Lung (tissue), 11 donors: ENCODE measurements at regions not wholly inside any gene's neighbourhood (a gene's known extent, or its start where the extent isn't known, plus 50 kb on each side); places are given as distances from the start of the nearest gene placed in this dataset.

Source experiments
- ATAC-seq: fragments of 200-7000 bp; cut with Tn5 transposase; one replicate; pipeline ENCODE4 v1.9.1; 2020; ENCODE audit warnings: moderate number of reproducible peaks; ENCODE audit not compliant: insufficient read depth, low FRiP score
- DNase-seq, 3 donors: peaks; one replicate each; pipeline ENCODE4 v3.0.0-alpha.2; 2013 to 2017
- H3K27ac ChIP-seq, 2 donors: one replicate each; pipeline ENCODE4 v1.5.1; 2013; ENCODE audit warnings: mild to moderate bottlenecking in 2 of 2, moderate library complexity in 2 of 2, control low read depth in 1 of 2, inconsistent platforms in 1 of 2, low read depth in 1 of 2, low read length in 1 of 2
- H3K27me3 ChIP-seq, 3 donors: one replicate each; pipeline ENCODE4 v1.5.1; 2013; ENCODE audit warnings: low read length in 2 of 3; ENCODE audit not compliant: control insufficient read depth in 3 of 3, insufficient read depth in 3 of 3
- H3K36me3 ChIP-seq, 4 donors: one replicate each; pipeline ENCODE4 v1.5.1; 2013; ENCODE audit warnings: low read length in 4 of 4, mild to moderate bottlenecking in 1 of 4, moderate library complexity in 1 of 4; ENCODE audit not compliant: control insufficient read depth in 4 of 4, insufficient read depth in 4 of 4
- H3K4me1 ChIP-seq, 5 donors: one replicate each; pipeline ENCODE4 v1.5.1; 2013; ENCODE audit warnings: low read length in 5 of 5, mild to moderate bottlenecking in 2 of 5, moderate library complexity in 1 of 5; ENCODE audit not compliant: control insufficient read depth in 5 of 5, insufficient read depth in 5 of 5
- H3K4me3 ChIP-seq: one replicate; pipeline ENCODE4 v1.5.1; 2013; ENCODE audit warnings: mild to moderate bottlenecking, control low read depth, moderate library complexity
- H3K9ac ChIP-seq, 2 donors: one replicate each; pipeline ENCODE4 v1.5.1; 2013; ENCODE audit warnings: low read length in 2 of 2, control low read depth in 1 of 2; ENCODE audit not compliant: insufficient read depth in 1 of 2
- H3K9me3 ChIP-seq, 4 donors: one replicate each; pipeline ENCODE4 v1.5.1; 2013; ENCODE audit warnings: low read length in 3 of 4, mild to moderate bottlenecking in 1 of 4, moderate library complexity in 1 of 4; ENCODE audit not compliant: control insufficient read depth in 4 of 4, insufficient read depth in 3 of 4
- CTCF ChIP-seq: IDR thresholded peaks from 2 replicates; pipeline ENCODE4 v1.5.1; 2012; ENCODE audit warnings: mild to moderate bottlenecking; ENCODE audit errors: control extremely low read depth, extremely low read depth
- WGBS, 2 donors: extraction: QIAGEN DNeasy Blood & Tissue Kit; methylation state at CpG; one replicate each; pipeline ENCODE4 v1.1.7; 2013; 5-methylcytosine and 5-hydroxymethylcytosine counted together
- donor health status: control.
- donor health status: control.
- donor health status: Bipolar disorder and iron deficiency.
- donor health status: healthy.
- donor health status: DM: yes; HTN: yes; CAD: no.

- Histone ChIP-seq H3K27me3 (no peaks in the 10 kb centered on the region), H3K4me3 (no peak overlapping the region), H3K9me3 (peaks cover 0 to 6% (median 0%) of the 10 kb centered on the region in 4 donors), H3K9ac (no peak overlapping the region), H3K4me1 (no peaks in the 10 kb centered on the region), H3K27ac (no peak overlapping the region), H3K36me3 (no peaks in the 10 kb centered on the region)
- no peak for TF ChIP-seq CTCF
- WGBS, 2 donors = 73 to 88% methylated on average over 2 of the region's 2 CpGs
- DNase-seq (no peak), ATAC-seq (no peak)
These were observed 1149.1 kb upstream of the RAG2 start for GRCh38 chr11:37747121-37747520.

- ATAC-seq = no peak
- Histone ChIP-seq H3K4me3 (no peak overlapping the region), H3K27ac (no peak overlapping the region), H3K27me3 (no peaks in the 10 kb centered on the region), H3K9me3 (no peaks in the 10 kb centered on the region), H3K4me1 (no peaks in the 10 kb centered on the region), H3K36me3 (no peaks in the 10 kb centered on the region), H3K9ac (no peak overlapping the region)
- no peak for TF ChIP-seq CTCF
- WGBS, 2 donors = 12 to 34% methylated on average over 2 of the region's 2 CpGs
- DNase-seq = no peak
These were observed 1129.3 kb upstream of the RAG2 start for GRCh38 chr11:37727371-37727770.

GRCh38 chr11:37724315-37724714 lies 1126.3 kb upstream of the RAG2 start:
- WGBS, 2 donors = 55 to 74% methylated on average over 4 of the region's 4 CpGs

More at GRCh38 chr11:37724315-37724714, 1126.3 kb upstream of the RAG2 start:
- Histone ChIP-seq H3K36me3 (no peaks in the 10 kb centered on the region), H3K4me1 (no peaks in the 10 kb centered on the region), H3K9me3 (no peaks in the 10 kb centered on the region), H3K27ac (no peak overlapping the region), H3K4me3 (no peak overlapping the region), H3K27me3 (no peaks in the 10 kb centered on the region), H3K9ac (no peak overlapping the region)
- ATAC-seq (no peak), DNase-seq (peak in 2 of 3 donors; percentile 16 to 20)
- no peak for TF ChIP-seq CTCF
